Stimulated activated CD4-positive, alpha-beta T cell treated with anti-CD3 and anti-CD28 coated beads, Interleukin-4, amount 100 ng/mL, for 48 hours (primary cell): ENCODE measurements at regions not wholly inside any gene's neighbourhood (a gene's known extent, or its start where the extent isn't known, plus 50 kb on each side); places are given as distances from the start of the nearest gene placed in this dataset.

Experiments
- DNase-seq, 2 donors: peaks; one replicate each; pipeline ENCODE4 v3.0.0-alpha.2; 2020; ENCODE audit warnings: low read depth in 2 of 2

DNA sequence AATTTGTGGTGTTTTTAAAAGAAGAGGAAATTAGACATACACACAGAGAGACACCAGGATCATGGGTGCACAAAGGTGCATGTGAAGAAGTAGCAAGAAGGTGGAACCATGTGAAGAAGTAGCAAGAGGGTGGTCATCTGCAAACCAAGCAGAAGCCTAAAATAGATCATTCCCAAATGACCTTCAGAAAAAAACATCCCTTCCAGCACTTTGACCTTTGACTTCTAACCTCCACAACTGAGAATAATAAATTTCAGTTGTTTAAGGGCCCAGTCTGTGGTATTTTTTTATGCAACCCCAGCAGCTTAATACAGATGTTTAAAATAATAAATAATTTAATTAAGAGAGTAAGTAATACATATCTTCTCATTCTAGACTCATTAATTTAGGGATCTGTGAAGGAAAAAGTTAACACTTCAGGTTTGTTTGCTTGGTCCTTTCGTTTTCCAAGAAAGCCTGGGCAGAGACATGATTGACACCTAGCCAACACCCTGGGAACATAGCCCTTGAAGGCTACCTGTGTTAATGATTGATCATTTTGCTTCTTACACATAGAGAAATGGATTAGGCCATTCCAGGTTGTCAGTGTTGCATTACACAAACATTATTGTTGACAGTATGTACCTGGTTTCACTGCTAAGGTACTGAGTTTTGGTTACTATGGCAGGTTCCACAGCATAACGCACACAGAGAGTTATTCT, 1331.2 kb upstream of the GBE1 start:
- no peak for DNase-seq

DNA sequence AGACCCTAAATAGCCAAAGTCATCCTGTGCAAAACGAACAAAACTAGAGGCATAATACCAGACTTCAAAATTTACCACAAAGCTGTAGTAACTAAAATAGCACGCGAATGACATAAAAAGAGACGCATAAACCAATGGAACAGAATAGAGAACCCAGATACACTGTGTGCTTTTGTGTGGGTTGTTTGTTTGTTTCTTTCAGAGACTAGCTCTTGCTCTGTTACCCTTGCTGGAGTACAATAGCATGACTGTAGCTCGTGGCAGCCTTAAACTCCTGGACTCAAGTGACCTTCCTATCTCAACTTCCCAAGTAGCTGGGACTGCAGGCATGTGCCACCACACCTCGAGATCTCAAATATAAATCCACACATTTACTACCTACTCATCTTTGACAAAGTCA, 1314.6 kb upstream of the GBE1 start:
- no peak for DNase-seq

DNA sequence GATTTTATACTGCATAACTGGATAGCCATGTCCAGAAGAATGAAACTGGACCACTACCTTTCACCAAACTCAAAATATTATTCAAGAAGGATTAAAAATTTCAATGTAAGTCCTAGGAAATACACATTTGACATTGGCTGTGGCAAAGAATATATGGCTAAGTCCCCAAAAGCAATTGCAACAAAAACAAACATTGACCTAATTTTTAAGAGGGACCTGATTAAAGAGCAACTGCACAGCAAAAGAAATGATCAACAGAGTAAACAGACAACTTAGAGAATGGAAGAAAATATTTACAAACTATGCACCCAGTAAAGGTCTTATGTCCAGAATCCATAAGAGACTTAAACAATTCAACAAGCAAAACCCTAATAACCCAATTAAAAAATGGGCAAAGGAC, 1313.0 kb upstream of the GBE1 start:
- no peak for DNase-seq

DNA sequence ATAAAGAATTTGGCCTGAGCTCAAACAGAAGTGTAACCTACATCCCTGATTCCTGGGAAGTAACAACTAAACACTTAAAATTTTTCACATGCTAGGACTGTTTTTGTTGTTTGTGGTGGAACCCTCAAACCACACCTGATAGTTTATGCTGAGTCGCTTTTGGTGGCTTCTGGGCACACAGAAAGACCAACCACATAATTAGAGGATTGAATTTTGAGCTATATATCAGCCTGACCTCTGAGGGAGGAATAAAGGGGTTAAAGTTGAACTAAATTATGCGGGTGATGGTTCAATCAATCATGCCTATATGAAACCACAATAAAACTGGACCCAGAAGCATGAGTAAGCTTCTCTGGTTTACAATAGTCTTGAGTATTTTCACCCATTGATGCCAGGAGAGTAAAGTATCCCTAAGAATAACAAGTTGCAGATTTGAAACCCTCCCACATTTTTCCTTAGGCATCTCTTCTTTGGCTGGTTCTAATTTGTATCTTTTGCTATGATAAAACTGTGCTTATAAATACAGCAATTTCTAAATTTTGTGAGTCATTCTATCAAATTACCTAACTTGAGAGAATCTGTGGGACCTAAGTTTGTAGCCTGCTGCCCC, 1304.5 kb upstream of the GBE1 start:
- DNase-seq: no peak

DNA sequence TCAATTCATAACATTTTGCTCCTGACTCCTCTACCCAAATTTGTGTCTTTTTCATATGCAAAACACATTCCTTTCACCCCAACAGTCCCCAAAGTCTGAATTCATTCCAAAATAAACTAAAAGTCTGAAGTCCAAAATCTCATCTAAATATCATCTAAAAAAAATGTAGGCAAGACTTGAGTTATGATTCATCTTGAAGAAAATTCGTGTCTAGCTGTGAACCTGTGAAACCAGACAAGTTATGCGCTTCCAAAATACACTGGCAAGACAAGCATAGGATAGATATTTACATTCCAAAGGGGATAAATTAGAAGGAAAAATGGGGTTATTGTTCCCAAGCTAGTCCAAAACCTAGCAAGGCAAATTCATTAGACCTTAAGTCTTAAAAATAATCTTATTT, 1302.0 kb upstream of the GBE1 start:
- no peak for DNase-seq

DNA sequence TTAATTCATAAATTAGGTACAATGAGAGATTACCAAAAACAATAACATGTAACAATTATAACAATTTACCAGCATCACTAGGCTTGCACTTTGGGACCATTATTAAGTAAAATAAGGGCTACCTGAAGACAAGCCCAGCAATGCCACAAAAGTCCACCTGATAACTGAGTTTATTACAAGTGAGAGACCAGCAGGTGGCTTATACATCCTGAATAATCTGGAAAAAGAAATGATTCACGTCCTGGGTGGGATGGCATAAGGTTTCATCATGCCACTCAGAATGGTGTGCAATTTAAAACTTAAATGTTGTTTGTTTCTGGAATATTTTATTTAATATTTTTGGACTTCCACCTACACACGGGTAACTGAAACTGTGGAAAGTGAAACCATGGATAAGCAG, 1287.1 kb upstream of the GBE1 start:
- DNase-seq: no peak

DNA sequence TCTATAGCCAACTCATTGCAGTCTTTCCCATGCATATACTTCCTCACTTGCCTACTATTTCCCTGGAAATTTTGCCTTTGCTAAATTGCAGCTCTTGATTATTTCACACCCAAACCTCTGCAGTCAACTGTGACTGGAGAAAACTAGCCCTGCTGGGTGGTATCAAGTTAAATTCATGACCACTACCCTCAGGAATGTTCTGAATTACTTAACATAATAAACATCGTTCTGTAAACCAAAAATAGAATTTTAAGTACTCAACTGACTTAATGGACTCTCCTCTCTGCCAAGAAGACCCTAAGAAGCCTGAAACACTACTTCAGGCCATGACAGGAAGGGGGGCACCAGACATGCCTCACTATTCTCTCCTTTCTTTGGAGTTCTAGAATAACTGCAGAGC, 1278.0 kb upstream of the GBE1 start:
- no peak for DNase-seq

DNA sequence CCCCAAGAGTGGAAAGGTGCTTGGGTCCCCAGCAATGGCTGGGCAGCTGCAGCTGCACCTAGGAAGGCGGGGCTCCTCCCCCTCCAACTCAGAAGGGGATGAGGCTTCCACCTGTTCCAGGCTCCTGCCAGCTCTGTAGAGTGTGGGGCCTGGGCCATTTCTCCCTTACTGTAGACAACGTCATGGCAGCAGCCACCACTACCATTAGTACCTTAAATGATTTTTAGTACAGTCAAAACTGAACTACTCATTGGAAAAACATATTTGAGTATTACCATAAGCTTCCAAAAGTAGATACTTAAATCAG, 1274.2 kb upstream of the GBE1 start:
- no peak for DNase-seq

DNA sequence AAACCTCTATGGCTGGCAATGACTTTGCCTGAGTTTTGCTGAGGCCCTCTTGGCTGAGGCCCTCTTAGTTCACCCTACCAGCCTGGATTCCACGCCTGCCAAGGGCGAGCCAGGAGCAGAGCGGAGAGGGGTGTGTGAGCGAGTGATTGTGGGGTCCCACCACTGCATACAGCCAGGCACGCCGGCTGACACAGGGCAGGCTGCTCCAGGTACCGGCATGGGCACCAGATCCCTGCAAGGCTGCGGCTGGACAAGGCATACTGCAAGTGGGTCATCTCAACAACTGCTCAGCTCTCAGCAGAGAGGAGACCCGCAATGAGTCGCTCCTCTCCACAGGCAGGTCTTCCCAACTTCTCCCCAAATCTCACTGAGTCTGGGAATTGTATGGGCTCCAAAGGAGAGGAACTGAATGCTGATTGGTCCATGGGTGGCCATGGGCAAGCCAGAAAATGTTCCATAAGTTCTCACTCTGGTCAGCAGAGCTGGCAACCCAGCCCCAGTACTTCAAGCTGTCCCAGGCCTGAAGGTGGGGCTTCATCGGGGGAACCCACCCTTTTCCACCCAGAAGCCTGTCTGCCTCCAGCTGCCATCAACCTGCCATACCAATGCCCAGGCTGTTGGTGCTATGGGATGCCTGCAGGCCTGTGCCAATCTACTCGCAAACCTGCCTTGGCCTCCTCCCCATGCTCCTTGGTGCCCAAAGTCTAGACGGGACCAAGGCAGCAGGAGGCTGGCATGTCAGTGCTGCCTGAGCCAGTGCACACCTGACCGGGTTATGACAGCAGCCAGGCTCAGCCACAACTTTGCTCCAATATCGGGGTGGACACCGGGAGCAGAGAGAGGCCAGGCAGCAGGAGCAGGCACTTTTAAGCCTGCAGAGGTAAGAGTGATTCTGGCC, 1273.6 kb upstream of the GBE1 start:
- DNase-seq: no peak

DNA sequence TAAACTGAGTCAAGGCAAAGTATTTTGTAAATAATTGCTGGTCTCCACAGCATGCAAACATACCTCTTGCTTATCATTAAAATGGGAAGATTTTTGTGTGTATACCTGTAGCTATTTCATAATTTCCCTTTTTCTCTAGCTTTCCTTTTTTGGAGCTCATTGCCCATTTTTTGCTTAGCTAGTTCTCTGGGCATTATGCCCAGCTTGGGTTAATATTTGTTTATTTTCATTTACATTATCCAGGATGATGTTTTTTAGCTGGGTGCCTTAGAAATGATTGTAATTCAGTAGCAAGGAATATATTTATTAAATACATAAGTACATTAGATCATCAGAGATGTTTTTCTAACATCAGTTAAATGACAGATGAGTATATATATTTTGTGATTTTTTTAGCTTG, 1271.7 kb upstream of the GBE1 start:
- no peak for DNase-seq

DNA sequence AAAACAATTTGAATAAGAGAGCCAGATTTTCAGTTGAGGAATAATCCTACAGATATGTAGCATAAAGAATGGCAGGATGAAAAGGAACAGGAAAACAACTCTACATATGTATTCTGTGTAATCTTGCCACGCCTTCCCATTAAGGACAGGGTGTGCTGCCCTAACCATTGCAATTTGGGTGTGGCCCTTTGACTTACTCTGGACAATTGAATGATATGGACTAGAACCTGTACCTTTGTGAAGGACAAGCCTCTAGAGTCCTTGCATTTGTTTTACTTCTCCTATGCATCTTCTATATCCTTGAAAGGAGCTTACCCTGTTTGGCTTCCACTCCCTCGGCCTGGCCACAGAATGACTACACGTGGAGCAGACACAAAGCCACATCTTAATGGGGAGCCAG, 1261.6 kb upstream of the GBE1 start:
- no peak for DNase-seq

DNA sequence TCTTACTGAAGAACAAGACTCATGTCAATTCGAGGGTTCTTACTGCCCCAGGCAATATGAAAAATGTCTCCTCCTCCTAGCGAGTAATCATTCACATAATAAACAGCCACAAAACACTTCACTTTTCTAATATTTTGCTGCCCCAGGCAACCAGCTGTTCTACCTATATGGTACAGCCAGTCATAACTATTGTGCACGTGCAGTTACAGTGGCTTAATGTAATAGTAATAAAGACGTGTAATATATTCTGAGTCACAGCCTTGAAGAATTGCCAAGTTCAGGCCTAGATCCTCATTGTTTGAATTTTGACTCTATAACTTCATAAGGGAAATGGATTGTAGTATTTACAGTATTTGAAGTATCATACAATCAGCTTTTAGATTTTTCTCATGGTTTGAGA, 1250.0 kb upstream of the GBE1 start:
- DNase-seq: no peak

DNA sequence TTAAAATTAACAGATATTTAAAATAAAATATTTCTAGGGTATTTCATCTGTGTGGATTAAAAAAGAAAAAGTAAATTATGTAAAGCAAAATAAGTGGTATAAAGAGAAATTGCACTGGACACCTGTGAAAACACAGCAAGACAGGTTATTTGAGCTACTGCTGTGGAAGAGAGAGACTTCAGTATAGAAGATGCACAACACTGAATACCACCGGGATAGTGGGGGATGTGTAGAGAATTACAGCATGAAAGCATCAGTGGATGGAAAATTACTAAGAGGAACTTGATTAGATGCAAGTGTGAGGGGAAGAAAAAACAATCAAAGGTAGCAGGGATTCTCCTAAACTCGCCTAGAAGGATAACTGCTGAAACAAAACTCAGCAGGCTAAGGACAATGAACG, 1242.5 kb upstream of the GBE1 start:
- no peak for DNase-seq

DNA sequence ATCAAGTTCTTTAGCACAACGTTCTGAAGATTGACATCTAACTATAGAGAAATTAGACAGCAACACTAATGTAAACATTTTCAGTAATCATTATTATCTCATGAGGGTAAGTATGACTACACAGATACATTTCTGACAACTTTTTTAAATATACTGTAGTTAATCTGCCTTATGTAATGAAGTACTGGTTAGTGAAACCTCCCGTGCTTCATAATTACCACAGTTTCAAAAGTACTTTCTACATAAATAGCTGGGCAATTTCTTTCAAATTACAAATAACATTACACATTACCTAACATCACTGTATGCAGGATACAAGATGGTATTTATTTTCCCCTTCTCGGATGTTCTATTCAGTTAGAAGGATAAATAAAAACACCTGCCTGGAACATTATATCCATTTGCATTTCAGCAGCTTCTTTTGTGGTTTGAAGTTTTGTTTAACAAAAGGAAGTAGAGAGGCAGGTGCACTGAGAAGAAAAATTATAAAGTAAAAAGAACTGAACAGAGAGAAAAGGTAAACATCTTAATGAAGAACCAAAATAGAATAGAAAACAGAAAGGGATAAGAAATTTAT, 1241.5 kb upstream of the GBE1 start:
- no peak for DNase-seq

DNA sequence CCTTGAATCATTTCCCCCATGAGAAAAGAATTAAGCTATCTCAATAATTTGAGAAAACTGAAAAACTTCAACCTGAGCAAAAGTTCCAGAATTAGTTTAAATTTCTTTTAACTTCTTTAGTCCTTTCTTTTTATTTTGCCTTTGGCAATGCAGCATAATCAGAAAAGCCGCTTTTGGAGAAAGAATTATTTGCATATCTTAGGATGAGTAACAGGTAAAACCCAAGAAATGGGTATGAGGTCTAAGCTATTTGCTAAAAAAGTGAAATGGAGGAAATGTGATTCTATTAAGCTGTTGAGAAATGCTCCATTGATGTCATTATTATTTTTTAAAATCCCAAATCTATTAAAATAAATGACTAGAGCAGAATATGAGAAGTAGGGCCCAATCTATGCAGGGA, 1238.3 kb upstream of the GBE1 start:
- no peak for DNase-seq

DNA sequence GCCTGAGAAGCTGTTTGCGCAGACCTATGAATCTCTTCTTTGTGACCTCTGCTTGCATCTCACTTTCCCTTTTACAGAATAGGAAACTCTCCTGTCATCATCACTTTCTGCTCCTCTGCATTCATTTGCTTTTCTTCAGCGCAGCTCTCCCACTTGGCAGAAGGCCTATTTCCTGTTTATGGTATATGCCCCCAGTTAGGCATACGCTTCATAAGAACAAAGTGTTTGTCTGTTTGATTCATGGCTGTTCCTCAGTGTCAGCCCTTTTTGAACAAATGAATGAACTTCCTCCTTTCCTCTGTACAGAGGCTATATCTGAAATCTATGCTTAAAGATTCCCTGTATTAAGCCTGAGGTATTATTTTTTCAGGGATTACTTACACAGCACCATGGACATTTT, 1216.9 kb upstream of the GBE1 start:
- no peak for DNase-seq

DNA sequence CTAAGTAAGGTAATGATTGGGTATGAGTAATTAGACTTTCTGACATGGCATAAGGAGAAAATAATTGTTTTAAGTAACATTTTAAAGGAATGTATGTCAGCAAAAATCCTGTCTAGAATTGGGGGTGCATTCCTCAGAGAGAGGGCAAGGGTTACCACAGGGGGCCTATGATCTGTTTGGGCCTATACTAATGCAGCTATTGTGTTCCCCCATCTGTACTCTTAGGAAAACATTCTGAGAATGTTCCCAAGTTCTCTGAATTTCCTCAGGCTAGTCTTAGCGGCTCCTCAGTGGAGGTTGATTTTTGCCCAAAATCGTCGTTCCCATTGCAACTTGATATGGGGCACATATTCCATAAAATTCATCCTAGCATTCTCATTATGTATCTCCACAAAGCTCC, 1216.4 kb upstream of the GBE1 start:
- no peak for DNase-seq

DNA sequence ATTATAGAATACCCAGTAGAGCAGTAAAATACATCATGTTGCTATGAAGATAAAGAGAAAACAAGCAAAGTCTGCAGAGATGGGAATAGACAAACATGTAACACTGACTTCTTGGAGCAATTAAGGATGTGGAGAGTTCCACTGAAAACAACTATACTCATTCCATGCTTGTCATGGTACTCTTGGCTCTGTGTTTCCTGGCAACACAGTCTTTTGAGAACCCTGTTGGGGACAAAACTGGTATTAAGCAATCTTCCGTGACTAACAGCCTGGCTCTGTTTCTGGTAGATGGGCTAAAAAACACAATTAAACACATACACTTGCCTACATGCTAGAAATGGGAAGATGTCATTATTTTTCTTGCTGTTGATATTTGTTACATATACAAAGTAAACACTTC, 1212.3 kb upstream of the GBE1 start:
- no peak for DNase-seq

DNA sequence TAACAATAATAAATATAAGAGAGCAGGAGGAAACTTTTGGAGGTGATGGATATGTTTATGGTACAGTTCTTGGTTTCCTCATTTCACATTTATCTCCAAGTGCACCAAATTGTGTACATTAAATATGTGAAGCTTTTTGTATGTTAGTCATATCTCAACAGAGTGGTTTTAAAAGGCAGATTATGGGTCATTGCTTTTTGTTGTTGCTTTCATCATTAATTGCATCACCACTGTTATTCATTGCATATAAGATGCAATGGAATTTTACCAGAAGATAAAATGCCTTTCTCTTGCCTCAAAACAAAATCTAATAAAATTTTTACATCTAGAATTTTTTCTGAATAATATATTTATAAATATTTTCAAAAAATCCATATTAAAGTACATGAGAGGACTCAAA, 1198.9 kb upstream of the GBE1 start:
- DNase-seq: no peak

DNA sequence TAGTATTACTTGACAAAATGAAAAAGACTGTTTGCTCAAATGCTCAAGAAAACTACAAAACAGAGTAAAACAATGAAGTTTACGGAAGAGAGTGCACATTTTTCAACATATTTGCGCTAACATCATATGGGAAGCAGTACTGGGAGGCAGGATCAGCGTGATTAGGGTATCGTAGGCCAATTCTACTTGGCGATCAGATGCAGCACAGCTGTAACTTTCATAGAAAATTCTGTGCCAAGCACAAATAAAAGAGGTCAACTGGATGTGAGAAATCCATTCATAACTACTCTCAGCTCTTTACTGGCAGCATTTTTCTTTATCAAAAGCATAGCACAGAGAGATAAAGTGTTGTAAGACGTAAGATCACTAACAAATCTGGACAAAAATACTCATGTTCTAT, 1196.3 kb upstream of the GBE1 start:
- DNase-seq: no peak

DNA sequence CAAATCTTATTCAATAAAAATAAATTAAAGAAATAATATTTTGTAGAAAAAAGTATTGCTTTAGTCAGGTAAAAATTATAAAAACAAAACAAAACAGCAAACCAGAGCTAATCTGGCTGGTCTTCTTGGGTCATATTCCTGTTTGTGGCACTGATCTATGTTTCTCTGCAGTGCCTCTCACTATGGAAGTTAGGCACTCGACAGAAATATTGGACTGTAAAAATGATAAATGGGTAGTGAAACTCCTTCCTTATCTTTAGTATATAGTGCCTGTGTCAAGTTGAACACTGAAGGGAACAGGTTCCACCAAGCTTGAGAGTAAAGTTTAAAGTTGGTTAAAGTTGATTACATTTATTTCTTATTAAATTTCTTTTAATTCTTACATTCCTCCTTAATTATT, 1195.6 kb upstream of the GBE1 start:
- no peak for DNase-seq

DNA sequence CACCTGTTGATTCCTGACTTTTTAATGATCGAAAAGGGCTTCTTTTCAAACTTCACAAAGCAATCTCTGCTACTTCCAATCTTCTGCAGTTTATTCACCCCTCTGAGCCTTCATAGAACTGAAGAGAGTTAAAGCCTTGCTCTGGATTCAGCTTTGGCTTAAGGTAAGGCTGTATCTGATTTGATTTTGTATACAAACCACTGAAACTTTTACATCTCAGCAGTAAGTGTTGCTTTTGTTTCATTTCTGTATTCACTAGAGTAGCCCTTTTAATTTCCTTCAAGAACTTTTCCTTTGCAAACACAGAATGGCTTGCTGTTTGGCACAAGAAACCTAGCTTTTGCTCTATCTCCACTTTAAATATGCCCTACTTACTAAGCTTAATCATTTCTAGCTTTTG, 1193.0 kb upstream of the GBE1 start:
- DNase-seq: no peak

DNA sequence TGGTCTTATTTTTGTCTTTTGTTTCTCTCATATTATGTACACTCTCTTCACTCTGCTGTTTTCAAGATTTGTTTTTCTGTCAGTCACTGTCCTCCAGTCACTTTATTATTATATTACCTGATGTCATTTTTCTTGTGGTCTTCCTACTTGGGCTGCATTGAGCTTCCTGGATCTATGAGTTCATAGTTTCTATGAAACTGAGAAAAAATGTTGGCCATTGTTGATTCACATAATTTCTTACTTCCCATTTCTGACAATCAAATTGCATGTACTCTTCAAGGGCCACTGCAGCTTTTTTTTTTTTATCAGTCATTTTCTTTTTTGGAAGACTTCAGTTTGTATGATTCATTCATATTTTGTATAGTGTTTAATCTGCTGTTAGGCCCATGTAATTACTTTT, 1180.6 kb upstream of the GBE1 start:
- DNase-seq: no peak
